ENCODE measurements at regions not wholly inside any gene's neighbourhood (a gene's known extent, or its start where the extent isn't known, plus 50 kb on each side); places are given as distances from the start of the nearest gene placed in this dataset.
"Not testable (repeated sequence)": the region's sequence is repeated elsewhere in the genome, so short reads cannot be mapped to it uniquely, and the experiment has no call there.

- no peak for DNase-seq (ENCODE audit: low read depth)
Measured at GRCh38 chr1:182227864-182228547, 163.6 kb downstream of the GLUL start.

- DNase-seq (ENCODE audit: low read depth) = no peak
Measured at GRCh38 chr1:182226618-182227017, 165.0 kb downstream of the GLUL start.

GRCh38 chr1:182225755-182226154, 164.2 kb upstream of the ZNF648 start:
- not testable (repeated sequence) for DNase-seq (ENCODE audit: low read depth)

GRCh38 chr1:182221990-182222389, 160.5 kb upstream of the ZNF648 start:
- DNase-seq (ENCODE audit: low read depth) = not testable (repeated sequence)

GRCh38 chr1:182221367-182221766, 159.9 kb upstream of the ZNF648 start:
- not testable (repeated sequence) for DNase-seq (ENCODE audit: low read depth)

GRCh38 chr1:182217967-182218366, 156.5 kb upstream of the ZNF648 start:
- DNase-seq (ENCODE audit: low read depth) = peak; percentile 61

- peak; percentile 73 for DNase-seq (ENCODE audit: low read depth)
Measured at GRCh38 chr1:182217071-182217470, 155.6 kb upstream of the ZNF648 start.

- no peak for DNase-seq (ENCODE audit: low read depth)
Measured at GRCh38 chr1:182215764-182216163, 154.3 kb upstream of the ZNF648 start.

- DNase-seq (ENCODE audit: low read depth) = no peak
Measured at GRCh38 chr1:182213163-182213562, 151.7 kb upstream of the ZNF648 start.

GRCh38 chr1:182211386-182211785, 149.9 kb upstream of the ZNF648 start:
- no peak for DNase-seq (ENCODE audit: low read depth)

- DNase-seq (ENCODE audit: low read depth) = no peak
Measured at GRCh38 chr1:182210417-182210816, 148.9 kb upstream of the ZNF648 start.

- no peak for DNase-seq (ENCODE audit: low read depth)
Measured at GRCh38 chr1:182207300-182207699, 145.8 kb upstream of the ZNF648 start.

- DNase-seq (ENCODE audit: low read depth) = no peak
Measured at GRCh38 chr1:182206626-182207239, 145.2 kb upstream of the ZNF648 start.

GRCh38 chr1:182205351-182206022, 144.0 kb upstream of the ZNF648 start:
- DNase-seq (ENCODE audit: low read depth) = no peak

GRCh38 chr1:182203191-182203875, 141.8 kb upstream of the ZNF648 start:
- no peak for DNase-seq (ENCODE audit: low read depth)

- not testable (repeated sequence) for DNase-seq (ENCODE audit: low read depth)
Measured at GRCh38 chr1:182201490-182201889, 140.0 kb upstream of the ZNF648 start.

- no peak for DNase-seq (ENCODE audit: low read depth)
Measured at GRCh38 chr1:182200025-182200812, 138.7 kb upstream of the ZNF648 start.

- no peak for DNase-seq (ENCODE audit: low read depth)
Measured at GRCh38 chr1:182198006-182198605, 136.6 kb upstream of the ZNF648 start.

GRCh38 chr1:182196897-182197870, 135.7 kb upstream of the ZNF648 start:
- DNase-seq (ENCODE audit: low read depth) = no peak

- DNase-seq (ENCODE audit: low read depth) = no peak
Measured at GRCh38 chr1:182195733-182196132, 134.2 kb upstream of the ZNF648 start.

Measured in HS-5 (cell line).